ENCODE measurements at regions not wholly inside any gene's neighbourhood (a gene's known extent, or its start where the extent isn't known, plus 50 kb on each side); places are given as distances from the start of the nearest gene placed in this dataset.

- no peak for TF ChIP-seq CTCF (IDR thresholded peaks at IDR 0.05 in 2 of 3, conservative IDR thresholded peaks at IDR 0.05 in 1 of 3; ENCODE audit: insufficient read depth in 2 of 3, low read depth in 1 of 3, low read length in 3 of 3)
- no peak for TF ChIP-seq SMAD3 (CRISPR knock-in tag; conservative IDR thresholded peaks at IDR 0.05)
- no peak for TF ChIP-seq FOXM1 (IDR thresholded peaks at IDR 0.05; ENCODE audit: low read depth)
- no peak for TF ChIP-seq FOXM1 (CRISPR knock-in tag; IDR thresholded peaks at IDR 0.05; ENCODE audit: low read depth)
- TF ChIP-seq ZBTB33 (CRISPR knock-in tag; IDR thresholded peaks at IDR 0.05) = no peak
- TF ChIP-seq SIRT6 (IDR thresholded peaks at IDR 0.05; ENCODE audit: low read depth, low read length) = no peak
- no peak for TF ChIP-seq NFRKB (IDR thresholded peaks at IDR 0.05; ENCODE audit: low read depth)
- TF ChIP-seq ZNF121 (CRISPR knock-in tag; conservative IDR thresholded peaks at IDR 0.05) = no peak
- TF ChIP-seq RBFOX2 (IDR thresholded peaks at IDR 0.05; ENCODE audit: low read depth, low read length) = no peak
- TF ChIP-seq, protein P1, sequence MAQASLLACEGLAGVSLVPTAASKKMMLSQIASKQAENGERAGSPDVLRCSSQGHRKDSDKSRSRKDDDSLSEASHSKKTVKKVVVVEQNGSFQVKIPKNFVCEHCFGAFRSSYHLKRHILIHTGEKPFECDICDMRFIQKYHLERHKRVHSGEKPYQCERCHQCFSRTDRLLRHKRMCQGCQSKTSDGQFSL (CRISPR knock-in tag; IDR thresholded peaks at IDR 0.05) = no peak
- TF ChIP-seq, protein P1 (tag; IDR thresholded peaks at IDR 0.05) = no peak
- TF ChIP-seq MED1 (CRISPR knock-in tag; IDR thresholded peaks at IDR 0.05; ENCODE audit: borderline replicate concordance) = no peak
Measured at GRCh38 chr11:113623114-113623513, 83.0 kb downstream of the TMPRSS5 start.

All from K562 (cell line).